OCI-LY1 (cell line): ENCODE measurements at regions not wholly inside any gene's neighbourhood (a gene's known extent, or its start where the extent isn't known, plus 50 kb on each side); places are given as distances from the start of the nearest gene placed in this dataset.

Experiments
- H2AFZ ChIP-seq: fragments of 200-600 bp; sonication (generic), shearing (Covaris generic); 2 replicates; pipeline ENCODE4 v1.6.0; 2014; ENCODE audit warnings: antibody characterized with exemption, mild to moderate bottlenecking, low read length
- H3F3A ChIP-seq: fragments of 200-600 bp; sonication (generic), shearing (Covaris generic); 2 replicates; pipeline ENCODE4 v1.6.0; 2014; ENCODE audit warnings: mild to moderate bottlenecking, antibody characterized with exemption, low read length, moderate library complexity; ENCODE audit not compliant: insufficient read depth
- H3K27ac ChIP-seq: fragments of 200-600 bp; sonication (generic); 2 replicates; pipeline ENCODE4 v1.5.1; 2014; ENCODE audit warnings: low read length, mixed run types, mild to moderate bottlenecking, low read depth; ENCODE audit not compliant: poor library complexity, severe bottlenecking
- H3K27me3 ChIP-seq: fragments of 200-600 bp; sonication (generic); 2 replicates; pipeline ENCODE4 v1.6.0; 2014; ENCODE audit warnings: antibody characterized with exemption, mild to moderate bottlenecking, low read length, moderate library complexity; ENCODE audit not compliant: insufficient read depth
- H3K36me3 ChIP-seq: fragments of 200-600 bp; sonication (generic); 2 replicates; pipeline ENCODE4 v1.6.1; 2014; ENCODE audit warnings: mild to moderate bottlenecking, antibody characterized with exemption, low read length, moderate library complexity, mixed read lengths; ENCODE audit not compliant: insufficient read depth
- H3K4me1 ChIP-seq: fragments of 200-600 bp; sonication (generic); 2 replicates; pipeline ENCODE4 v1.5.1; 2014; ENCODE audit warnings: mild to moderate bottlenecking, low read length, moderate library complexity; ENCODE audit not compliant: insufficient read depth, severe bottlenecking
- H3K4me2 ChIP-seq: fragments of 200-600 bp; sonication (generic), shearing (Covaris generic); 2 replicates; pipeline ENCODE4 v1.6.1; 2014; ENCODE audit warnings: low read length
- H3K4me3 ChIP-seq: fragments of 200-600 bp; sonication (generic); 2 replicates; pipeline ENCODE4 v1.5.1; 2014; ENCODE audit warnings: low read length, low read depth, mild to moderate bottlenecking, mixed read lengths; ENCODE audit not compliant: poor library complexity, severe bottlenecking
- H3K79me2 ChIP-seq: fragments of 200-600 bp; shearing (Covaris generic); 2 replicates; pipeline ENCODE4 v1.6.1; 2016; ENCODE audit warnings: mixed run types, low read length, mixed read lengths; ENCODE audit not compliant: insufficient read depth
- H3K9ac ChIP-seq: fragments of 200-600 bp; sonication (generic), shearing (Covaris generic); 2 replicates; pipeline ENCODE4 v1.6.1; 2014; ENCODE audit warnings: mild to moderate bottlenecking, low read length, mixed read lengths
- H3K9me2 ChIP-seq: fragments of 200-600 bp; sonication (generic), shearing (Covaris generic); 2 replicates; pipeline ENCODE4 v1.6.1; 2014; ENCODE audit warnings: low read depth, mild to moderate bottlenecking, low read length, mixed read lengths
- H3K9me3 ChIP-seq: fragments of 200-600 bp; shearing (Covaris generic); 2 replicates; pipeline ENCODE4 v1.6.1; 2014; ENCODE audit warnings: low read length, mixed read lengths
- H4K20me1 ChIP-seq: fragments of 200-600 bp; sonication (generic), shearing (Covaris generic); 2 replicates; pipeline ENCODE4 v1.6.0; 2016; ENCODE audit warnings: mild to moderate bottlenecking, low read length; ENCODE audit not compliant: insufficient read depth
- CTCF ChIP-seq: fragments of 200-600 bp; sonication (generic), shearing (Covaris generic); IDR thresholded peaks from 2 replicates; pipeline ENCODE4 v1.5.1; 2017; ENCODE audit warnings: mild to moderate bottlenecking, antibody characterized with exemption, low read length, moderate library complexity, mixed read lengths
- EZH2 ChIP-seq: fragments of 200-600 bp; sonication (generic), shearing (Covaris generic); IDR thresholded peaks from 2 replicates; pipeline ENCODE4 v1.8.0; 2017; ENCODE audit warnings: borderline replicate concordance, mixed run types, mild to moderate bottlenecking, antibody characterized with exemption, low read length, moderate library complexity, mixed read lengths

- H3K9me3 ChIP-seq = no peaks in the 10 kb centered on the region
- no peaks in the 10 kb centered on the region for H3K27me3 ChIP-seq
- no peaks in the 10 kb centered on the region for H3F3A ChIP-seq
- H4K20me1 ChIP-seq = no peaks in the 10 kb centered on the region
- TF ChIP-seq EZH2 (no peak), CTCF (no peak)
- H3K4me1 ChIP-seq = no peaks in the 10 kb centered on the region
- no peak overlapping the region for H3K27ac ChIP-seq
- no peak overlapping the region for H3K9ac ChIP-seq
- no peaks in the 10 kb centered on the region for H3K79me2 ChIP-seq
- H3K9me2 ChIP-seq = no peaks in the 10 kb centered on the region
- no peak overlapping the region for H2AFZ ChIP-seq
- H3K4me2 ChIP-seq = no peak overlapping the region
- no peak overlapping the region for H3K4me3 ChIP-seq
- H3K36me3 ChIP-seq = no peaks in the 10 kb centered on the region
These were observed 72.3 kb downstream of the MAP10 start for GRCh38 chr1:232877365-232878028.

- Histone ChIP-seq H3K9me2 (no peaks in the 10 kb centered on the region), H3K4me3 (no peak overlapping the region), H3K79me2 (no peaks in the 10 kb centered on the region), H4K20me1 (no peaks in the 10 kb centered on the region), H3K4me2 (no peak overlapping the region), H3K4me1 (no peaks in the 10 kb centered on the region), H3K27me3 (no peaks in the 10 kb centered on the region), H3F3A (no peaks in the 10 kb centered on the region), H3K27ac (no peak overlapping the region), H3K9ac (no peak overlapping the region), H3K9me3 (no peaks in the 10 kb centered on the region), H2AFZ (no peak overlapping the region), H3K36me3 (no peaks in the 10 kb centered on the region)
- TF ChIP-seq CTCF (no peak), EZH2 (no peak)
These were observed 72.3 kb upstream of the NTPCR start for GRCh38 chr1:232878086-232878485.

GRCh38 chr1:232880354-232880753 is 70.1 kb upstream of the NTPCR start:
- Histone ChIP-seq H3K36me3 (no peaks in the 10 kb centered on the region), H3K79me2 (no peaks in the 10 kb centered on the region), H3F3A (no peaks in the 10 kb centered on the region), H3K4me1 (no peaks in the 10 kb centered on the region), H3K4me2 (no peak overlapping the region), H3K27ac (no peak overlapping the region), H3K4me3 (no peak overlapping the region), H3K9me3 (no peaks in the 10 kb centered on the region), H3K27me3 (no peaks in the 10 kb centered on the region), H3K9ac (no peak overlapping the region), H3K9me2 (no peaks in the 10 kb centered on the region), H4K20me1 (no peaks in the 10 kb centered on the region), H2AFZ (no peak overlapping the region)
- TF ChIP-seq EZH2 (no peak), CTCF (peak; percentile 62)
